Gastrocnemius medialis (tissue), 4 donors: ENCODE measurements at regions not wholly inside any gene's neighbourhood (a gene's known extent, or its start where the extent isn't known, plus 50 kb on each side); places are given as distances from the start of the nearest gene placed in this dataset.

ENCODE experiments used
- CTCF ChIP-seq, 5 experiments: fragments of 450-650 bp in 3 of 5; fragments of 200-600 bp in 2 of 5; sonication (generic) in 2 of 5; IDR thresholded peaks in 4 of 5; conservative IDR thresholded peaks in 1 of 5; 1 replicate in 4 of 5; 2 replicates in 1 of 5; pipeline ENCODE4 v1.5.1; 2016 to 2019; ENCODE audit warnings: antibody characterized with exemption in 5 of 5, mild to moderate bottlenecking in 3 of 5, moderate library complexity in 3 of 5
- POLR2A ChIP-seq, 2 donors: fragments of 450-650 bp; IDR thresholded peaks; one replicate each; pipeline ENCODE4 v1.6.1; 2017; ENCODE audit warnings: antibody characterized with exemption in 2 of 2, mild to moderate bottlenecking in 2 of 2, moderate library complexity in 2 of 2

GRCh38 chr9:108105885-108106284 is 616.3 kb upstream of the KLF4 start:
- TF ChIP-seq CTCF (IDR thresholded peaks at IDR 0.05 in 4 of 5, conservative IDR thresholded peaks at IDR 0.05 in 1 of 5) (no peak), POLR2A (IDR thresholded peaks at IDR 0.05) (no peak)
